Stimulated activated effector memory CD8-positive, alpha-beta T cell treated with anti-CD3 and anti-CD28 coated beads, Interleukin-12 subunit alpha, Interleukin-12 subunit beta, amount 100 ng/mL, for 72 hours (primary cell): ENCODE measurements at regions not wholly inside any gene's neighbourhood (a gene's known extent, or its start where the extent isn't known, plus 50 kb on each side); places are given as distances from the start of the nearest gene placed in this dataset.

Experiments
- ATAC-seq: fragments of 150-1000 bp; cut with Tn5 transposase; 2 replicates; pipeline ENCODE4 v1.10.0; 2021
- DNase-seq, 2 donors: peaks; one replicate each; pipeline ENCODE4 v3.0.0; 2021 to 2022; ENCODE audit warnings: low spot score in 2 of 2
- H3K27ac Mint-ChIP-seq: one replicate; pipeline ENCODE4 v1.8.0; 2022; ENCODE audit warnings: mild to moderate bottlenecking, mixed read lengths
- H3K36me3 Mint-ChIP-seq: one replicate; pipeline ENCODE4 v1.8.0; 2022; ENCODE audit warnings: mild to moderate bottlenecking, mixed read lengths
- H3K4me1 Mint-ChIP-seq: one replicate; pipeline ENCODE4 v1.8.0; 2022; ENCODE audit warnings: mixed read lengths
- H3K4me3 Mint-ChIP-seq: one replicate; pipeline ENCODE4 v1.8.0; 2022; ENCODE audit warnings: mild to moderate bottlenecking, mixed read lengths
- H3K9me3 Mint-ChIP-seq: one replicate; pipeline ENCODE4 v1.8.0; 2022; ENCODE audit warnings: mixed read lengths

DNA sequence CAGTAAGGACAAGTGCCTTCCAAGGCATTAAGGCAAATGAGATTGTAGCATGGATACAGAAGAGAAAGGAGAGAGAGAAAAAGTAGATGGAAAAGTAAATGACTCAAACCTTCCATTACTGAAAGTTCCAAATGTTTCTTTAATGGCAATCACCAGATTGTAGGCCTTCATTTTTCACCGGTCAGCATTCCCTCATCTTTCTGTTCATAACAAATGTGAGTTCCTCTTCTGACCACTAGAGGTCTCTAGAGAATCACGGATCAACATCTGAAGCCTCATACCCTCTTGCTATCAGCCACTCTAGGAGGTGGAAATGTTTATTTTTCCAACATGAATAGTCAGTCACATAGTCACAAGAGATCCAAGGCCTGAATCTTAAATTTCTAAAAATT lies 73.6 kb upstream of the RPS23 start:
- peak; percentile 63 for ATAC-seq
- no peaks in the 10 kb centered on the region for H3K36me3 Mint-ChIP-seq

DNA sequence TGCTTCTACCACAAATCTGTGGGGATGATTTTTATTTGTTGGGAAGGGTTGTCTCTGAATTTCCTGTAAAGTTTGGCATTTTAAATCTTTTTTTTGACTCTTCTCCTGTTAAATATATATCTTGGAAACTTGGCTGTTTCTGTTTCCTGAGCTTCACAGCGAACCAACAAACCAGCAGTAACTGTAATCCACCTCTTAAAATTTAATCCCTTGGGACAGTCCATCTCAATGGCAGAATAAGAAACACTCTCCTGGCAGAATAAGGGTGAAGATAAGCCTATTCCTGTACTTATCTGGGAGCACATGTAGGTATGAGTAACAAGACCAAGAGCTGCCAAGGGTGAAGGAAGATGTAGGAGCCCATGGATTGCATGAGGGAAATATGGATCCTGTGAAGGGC lies 73.1 kb upstream of the RPS23 start:
- no peak for ATAC-seq
- no peak overlapping the region for H3K27ac Mint-ChIP-seq
- no peaks in the 10 kb centered on the region for H3K4me1 Mint-ChIP-seq
- H3K9me3 Mint-ChIP-seq = no peaks in the 10 kb centered on the region
- peak in 1 of 2 donors; percentile 36 for DNase-seq
- H3K36me3 Mint-ChIP-seq = no peaks in the 10 kb centered on the region
- H3K4me3 Mint-ChIP-seq = no peak overlapping the region

More for the DNA sequence above, 73.6 kb upstream of the RPS23 start:
- no peaks in the 10 kb centered on the region for H3K9me3 Mint-ChIP-seq
- no peak overlapping the region for H3K27ac Mint-ChIP-seq
- peak in 1 of 2 donors; percentile 34 for DNase-seq
- no peak overlapping the region for H3K4me3 Mint-ChIP-seq
- H3K4me1 Mint-ChIP-seq = peaks cover 1% of the 10 kb centered on the region

DNA sequence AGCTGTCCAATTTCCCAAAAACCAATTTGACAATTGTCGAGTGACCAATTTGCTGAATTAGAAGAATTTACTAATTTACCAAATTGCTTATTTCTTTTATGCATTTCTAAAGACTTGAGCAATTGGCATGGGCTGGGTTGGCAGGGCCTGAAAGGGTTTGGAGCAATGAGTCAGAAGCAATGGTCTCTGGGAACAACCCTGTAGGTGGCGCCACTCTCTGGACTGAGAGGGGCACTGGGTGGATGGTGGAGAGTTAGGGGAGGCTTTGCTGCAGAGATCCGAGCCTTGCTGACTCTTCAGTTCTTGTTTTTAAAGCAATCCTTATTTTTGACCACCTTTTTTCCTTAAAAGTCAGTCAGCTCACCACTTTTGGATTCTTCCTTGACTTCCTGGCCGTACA lies 71.5 kb upstream of the RPS23 start:
- no peaks in the 10 kb centered on the region for H3K9me3 Mint-ChIP-seq
- no peaks in the 10 kb centered on the region for H3K4me1 Mint-ChIP-seq
- no peaks in the 10 kb centered on the region for H3K36me3 Mint-ChIP-seq
- H3K4me3 Mint-ChIP-seq = no peak overlapping the region
- H3K27ac Mint-ChIP-seq = no peak overlapping the region
- ATAC-seq (peak; percentile 56), DNase-seq (peak in 1 of 2 donors; percentile 68)

DNA sequence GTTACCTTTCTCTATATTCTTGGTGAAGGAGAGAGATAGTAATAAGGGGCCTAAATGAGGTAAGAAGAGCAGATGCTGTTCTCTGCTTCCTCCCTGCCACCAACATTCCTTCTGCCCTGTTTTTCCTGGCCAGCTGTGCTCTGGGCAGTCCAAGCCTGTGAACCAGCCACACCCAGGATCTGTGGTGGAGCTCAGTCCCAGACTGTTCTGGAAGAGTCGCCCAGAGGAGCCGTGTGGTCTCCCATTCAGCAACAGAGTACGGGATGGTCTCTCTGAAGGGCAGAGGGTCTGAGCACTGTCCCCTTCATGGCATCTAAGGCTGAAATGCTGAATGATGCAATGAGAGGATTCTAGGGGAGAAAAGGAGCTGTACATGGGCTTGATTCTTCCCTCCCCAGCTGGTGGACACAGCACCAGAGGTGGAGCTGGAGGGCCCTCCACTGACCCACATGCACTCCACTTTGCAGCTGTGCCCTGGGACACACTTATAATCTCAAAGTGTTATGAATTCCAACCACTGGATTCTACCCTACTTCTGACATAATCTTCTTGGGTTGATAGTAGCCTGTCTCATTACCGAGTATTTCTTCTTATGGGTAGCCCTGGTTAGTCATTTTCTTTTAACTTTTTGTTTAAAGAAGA lies 70.8 kb upstream of the RPS23 start:
- DNase-seq (peak in 1 of 2 donors; percentile 33), ATAC-seq (no peak)
- H3K4me3 Mint-ChIP-seq = no peak overlapping the region
- H3K4me1 Mint-ChIP-seq = no peaks in the 10 kb centered on the region
- H3K27ac Mint-ChIP-seq = no peak overlapping the region
- H3K36me3 Mint-ChIP-seq = no peaks in the 10 kb centered on the region
- no peaks in the 10 kb centered on the region for H3K9me3 Mint-ChIP-seq

DNA sequence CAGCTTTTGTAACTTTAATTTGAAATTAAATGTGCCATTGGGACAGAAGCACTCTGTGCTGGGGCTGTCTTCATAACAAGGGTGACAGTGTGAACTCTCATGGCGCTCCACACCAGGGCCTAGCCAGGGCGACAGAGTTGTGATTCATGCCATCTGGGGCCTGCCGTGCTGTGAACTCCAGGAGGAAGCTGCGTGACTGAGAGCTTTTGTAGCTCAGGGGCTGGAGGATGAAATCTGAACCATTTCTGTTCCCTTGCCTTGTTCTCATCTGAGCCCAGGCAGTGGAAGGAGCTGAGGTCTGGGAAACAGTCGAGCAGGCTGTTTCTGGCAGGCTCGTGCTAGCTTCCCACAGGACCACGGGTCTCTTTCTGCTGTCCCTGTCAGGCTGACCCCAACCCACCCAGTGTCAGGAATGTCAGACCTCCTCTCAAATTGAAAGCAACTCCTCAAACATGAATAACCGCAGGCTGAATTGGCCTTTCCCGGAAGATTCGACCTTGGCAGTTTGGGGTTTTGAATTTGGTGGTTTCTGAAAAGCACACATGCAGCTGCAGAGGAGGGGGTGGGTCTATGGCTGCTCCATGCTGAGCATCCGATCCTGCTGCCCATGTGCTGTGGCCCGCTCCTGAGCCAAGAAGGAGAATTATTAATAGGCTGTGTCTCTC lies 69.2 kb upstream of the RPS23 start:
- H3K36me3 Mint-ChIP-seq = no peaks in the 10 kb centered on the region
- H3K4me1 Mint-ChIP-seq = no peaks in the 10 kb centered on the region
- peak in 1 of 2 donors; percentile 38 for DNase-seq
- no peak overlapping the region for H3K27ac Mint-ChIP-seq
- H3K4me3 Mint-ChIP-seq = no peak overlapping the region
- no peaks in the 10 kb centered on the region for H3K9me3 Mint-ChIP-seq
- ATAC-seq = no peak

DNA sequence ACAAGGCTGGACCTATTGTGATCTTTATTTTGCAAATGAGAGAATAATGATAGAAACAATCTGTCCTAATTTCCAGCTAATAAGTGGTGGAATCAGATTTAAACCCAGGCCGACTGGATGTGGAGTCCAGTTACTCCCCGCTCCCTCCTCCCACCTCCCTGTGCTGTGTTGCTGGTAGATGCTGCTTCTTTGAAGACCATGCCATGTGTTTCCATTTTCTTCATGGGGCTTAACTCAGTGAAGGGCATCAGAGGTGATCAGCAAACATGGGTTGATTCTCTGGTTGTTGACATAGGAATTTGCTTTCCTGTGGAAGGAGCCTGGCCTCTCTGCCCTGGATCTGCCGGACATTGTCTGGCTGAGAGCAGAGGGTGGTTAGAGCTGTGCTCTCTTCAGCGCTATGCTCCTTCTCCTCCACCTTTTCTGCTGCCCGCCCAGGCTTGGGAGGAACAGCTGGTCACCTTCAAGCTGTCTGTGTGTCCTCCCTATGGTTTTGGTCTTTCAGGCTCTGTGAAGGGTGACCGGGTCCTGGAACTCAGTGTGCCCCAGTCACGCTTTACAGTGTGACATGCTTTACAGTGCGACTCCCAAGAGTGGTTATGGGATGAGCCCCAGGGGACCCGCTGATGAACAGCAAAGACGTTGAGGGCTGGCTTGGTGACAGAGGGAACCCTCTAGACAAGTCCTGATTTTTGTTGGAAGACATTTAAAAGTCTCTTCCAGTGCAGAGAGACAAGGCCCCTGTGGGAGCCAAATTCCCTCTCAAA lies 68.4 kb upstream of the RPS23 start:
- DNase-seq (no peak), ATAC-seq (peak; percentile 12)
- no peaks in the 10 kb centered on the region for H3K4me1 Mint-ChIP-seq
- no peaks in the 10 kb centered on the region for H3K9me3 Mint-ChIP-seq
- no peak overlapping the region for H3K4me3 Mint-ChIP-seq
- no peak overlapping the region for H3K27ac Mint-ChIP-seq
- no peaks in the 10 kb centered on the region for H3K36me3 Mint-ChIP-seq

DNA sequence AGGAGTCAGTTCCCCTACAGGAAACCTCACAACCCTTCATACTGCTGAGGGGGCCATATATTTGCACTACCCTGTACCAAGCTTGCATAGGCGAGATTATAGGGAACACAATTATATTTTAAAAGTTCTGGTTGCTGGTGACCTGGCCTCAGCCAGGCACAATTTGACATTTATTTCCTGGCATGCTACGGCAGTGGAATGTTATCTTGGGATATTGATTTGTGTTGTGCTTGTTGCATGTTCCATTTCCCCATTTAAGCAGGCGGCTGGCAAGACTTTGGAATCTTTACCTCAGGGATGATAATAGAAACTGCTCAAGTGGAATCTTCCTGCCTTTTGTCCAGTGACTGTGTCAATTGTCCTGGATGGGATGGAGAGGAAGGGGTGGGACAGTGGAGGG lies 67.0 kb upstream of the RPS23 start:
- H3K27ac Mint-ChIP-seq = no peak overlapping the region
- no peak for DNase-seq
- H3K4me1 Mint-ChIP-seq = no peaks in the 10 kb centered on the region
- no peak overlapping the region for H3K4me3 Mint-ChIP-seq
- no peak for ATAC-seq
- no peaks in the 10 kb centered on the region for H3K9me3 Mint-ChIP-seq
- no peaks in the 10 kb centered on the region for H3K36me3 Mint-ChIP-seq

DNA sequence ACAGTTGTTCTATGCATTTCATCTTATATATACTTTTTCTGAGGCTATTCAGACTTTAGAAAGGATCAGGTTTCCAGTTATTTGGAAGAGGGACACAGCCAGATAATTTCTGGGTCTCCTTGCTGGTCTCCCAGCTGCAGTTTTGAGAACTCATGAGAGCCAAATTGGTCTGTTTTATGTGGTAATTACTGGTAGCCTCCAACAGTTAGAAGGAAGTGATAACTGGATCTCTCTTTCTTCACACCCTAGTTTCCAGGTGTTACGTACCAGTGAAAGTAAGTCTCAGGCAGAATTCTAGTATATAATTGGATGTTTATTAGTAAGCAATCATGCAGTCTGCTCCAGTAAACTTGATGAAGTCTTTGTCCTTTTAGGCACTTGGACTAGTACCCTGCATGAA lies 63.2 kb upstream of the RPS23 start:
- H3K4me3 Mint-ChIP-seq = no peak overlapping the region
- ATAC-seq = no peak
- H3K9me3 Mint-ChIP-seq = no peaks in the 10 kb centered on the region
- H3K4me1 Mint-ChIP-seq = no peaks in the 10 kb centered on the region
- DNase-seq = no peak
- no peaks in the 10 kb centered on the region for H3K36me3 Mint-ChIP-seq
- no peak overlapping the region for H3K27ac Mint-ChIP-seq

DNA sequence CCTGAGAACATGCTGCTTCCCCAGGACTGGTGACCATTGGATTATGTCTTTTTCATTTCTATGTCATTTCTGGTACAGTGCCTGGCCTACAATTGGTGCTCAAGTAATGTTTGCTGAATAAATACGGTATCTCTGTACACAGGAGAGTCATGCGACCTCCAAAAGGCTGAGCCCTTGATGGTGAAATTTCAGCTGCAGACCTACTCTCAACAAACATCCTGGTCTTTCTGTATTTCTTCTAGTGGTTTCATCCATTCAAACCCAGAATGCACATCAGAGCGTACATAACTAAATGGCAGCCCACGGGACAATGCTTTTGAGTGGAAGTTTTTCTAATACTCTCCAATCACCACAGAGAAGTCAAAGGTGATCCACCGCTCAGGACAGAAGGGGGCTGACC lies 62.6 kb upstream of the RPS23 start:
- Mint-ChIP-seq H3K4me1 (no peaks in the 10 kb centered on the region), H3K36me3 (no peaks in the 10 kb centered on the region), H3K9me3 (no peaks in the 10 kb centered on the region), H3K4me3 (no peak overlapping the region), H3K27ac (no peak overlapping the region)
- ATAC-seq (no peak), DNase-seq (no peak)

DNA sequence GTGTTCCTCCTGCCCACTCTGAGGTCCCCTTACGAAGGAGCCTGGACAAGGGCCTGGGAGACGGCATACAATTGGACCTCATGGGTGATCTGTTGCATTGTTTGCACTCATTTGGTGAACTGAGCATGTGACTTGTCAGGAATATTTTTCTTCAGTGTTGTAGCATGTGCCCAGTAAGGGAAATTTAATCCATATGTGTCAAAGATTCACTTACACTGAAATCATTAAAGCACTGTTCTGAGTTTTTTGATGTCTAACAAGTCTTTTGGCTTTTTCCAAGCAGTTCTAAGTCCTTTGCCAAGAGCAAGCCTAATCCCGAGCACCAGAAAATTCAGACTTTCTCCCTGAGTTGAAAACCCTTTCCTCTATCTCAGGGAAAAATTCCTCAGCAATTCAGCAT lies 61.6 kb upstream of the RPS23 start:
- Mint-ChIP-seq H3K36me3 (no peaks in the 10 kb centered on the region), H3K4me1 (no peaks in the 10 kb centered on the region), H3K9me3 (no peaks in the 10 kb centered on the region), H3K4me3 (no peak overlapping the region), H3K27ac (no peak overlapping the region)
- ATAC-seq (no peak), DNase-seq (no peak)

DNA sequence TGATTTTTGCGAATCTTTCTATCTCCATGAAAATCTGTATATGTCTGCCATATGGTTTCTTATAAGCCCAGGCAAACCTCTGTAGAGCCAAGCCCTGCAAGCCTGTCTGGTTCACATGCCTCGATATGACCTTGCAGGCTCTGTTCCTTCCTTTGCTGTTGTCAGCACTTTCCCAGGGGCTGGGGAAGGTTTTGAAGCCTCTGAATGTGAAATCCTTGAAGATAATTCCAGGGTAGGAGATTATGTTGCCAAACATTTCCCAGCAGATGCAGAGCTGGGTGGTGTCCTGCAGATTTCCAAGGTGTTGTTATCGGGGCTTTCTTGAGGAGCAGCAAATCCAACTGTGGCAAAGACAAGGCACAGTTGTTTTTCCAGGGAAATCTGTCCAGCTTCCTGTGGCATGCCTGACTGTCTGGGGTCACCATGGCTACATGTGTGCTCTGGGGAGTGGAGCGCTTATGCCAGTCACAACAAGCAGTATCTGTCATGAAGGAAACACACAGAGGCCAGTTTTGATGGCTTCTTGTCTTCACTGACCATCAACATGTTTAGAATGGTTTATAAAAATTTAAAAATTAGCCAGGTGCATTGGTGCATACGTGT lies 60.7 kb upstream of the RPS23 start:
- ATAC-seq = no peak
- H3K9me3 Mint-ChIP-seq = no peaks in the 10 kb centered on the region
- H3K4me1 Mint-ChIP-seq = no peaks in the 10 kb centered on the region
- DNase-seq = no peak
- H3K36me3 Mint-ChIP-seq = no peaks in the 10 kb centered on the region
- H3K4me3 Mint-ChIP-seq = no peak overlapping the region
- no peak overlapping the region for H3K27ac Mint-ChIP-seq

DNA sequence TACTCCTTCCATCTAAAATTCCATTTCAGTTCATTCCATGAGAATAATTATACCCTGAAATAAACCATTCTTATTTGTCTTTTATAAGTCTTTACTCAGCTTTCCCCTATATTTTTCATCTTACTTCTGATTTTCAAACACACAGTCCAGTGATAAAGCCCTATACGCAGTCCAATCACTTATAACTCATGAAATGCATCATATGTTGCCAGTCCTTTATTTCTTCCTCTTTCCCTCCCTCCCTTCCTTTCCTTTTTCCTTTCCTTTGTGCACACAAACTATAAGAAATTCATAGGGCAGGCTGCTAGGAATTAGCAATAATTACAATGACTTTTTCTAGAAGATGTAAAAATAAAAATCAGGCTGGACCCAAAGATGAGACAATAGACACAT lies 58.8 kb upstream of the RPS23 start:
- no peak overlapping the region for H3K4me3 Mint-ChIP-seq
- no peak overlapping the region for H3K27ac Mint-ChIP-seq
- no peaks in the 10 kb centered on the region for H3K9me3 Mint-ChIP-seq
- ATAC-seq (no peak), DNase-seq (no peak)
- no peaks in the 10 kb centered on the region for H3K36me3 Mint-ChIP-seq
- no peaks in the 10 kb centered on the region for H3K4me1 Mint-ChIP-seq

DNA sequence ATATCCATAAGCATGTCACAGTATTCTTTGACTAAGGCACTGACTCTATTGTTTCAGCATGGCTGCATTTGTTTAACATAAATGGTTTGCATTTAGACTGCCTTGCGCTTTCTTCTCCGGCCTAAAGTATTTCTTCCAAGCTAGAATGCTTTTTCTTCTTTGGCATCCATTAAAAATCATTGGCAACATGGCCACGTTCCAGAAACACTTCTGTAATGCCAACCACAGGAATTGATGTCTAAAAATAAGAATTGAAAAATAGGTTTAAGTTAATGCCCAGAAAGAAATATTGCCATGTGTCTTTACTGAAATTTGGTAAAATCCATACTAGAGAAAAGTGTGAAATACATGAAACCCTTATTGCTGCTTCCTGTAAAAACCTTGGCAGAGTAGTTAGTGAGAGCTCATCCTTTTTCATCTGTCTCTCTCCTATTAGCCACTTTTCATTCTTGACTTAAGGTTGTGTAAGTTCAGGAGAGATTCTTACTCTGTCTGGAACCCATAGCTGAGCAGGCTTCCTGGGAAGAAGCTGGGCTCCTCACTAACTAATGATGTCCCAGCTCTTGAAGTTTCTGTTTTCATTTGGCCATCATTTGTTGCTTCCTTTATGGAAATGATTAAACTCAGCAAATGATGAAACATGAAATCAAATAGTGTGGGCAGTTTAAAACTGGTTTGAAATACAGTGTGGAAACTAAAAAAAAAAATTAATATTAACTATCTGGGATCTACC lies 58.2 kb upstream of the RPS23 start:
- no peak overlapping the region for H3K4me3 Mint-ChIP-seq
- no peak for ATAC-seq
- no peaks in the 10 kb centered on the region for H3K4me1 Mint-ChIP-seq
- no peak for DNase-seq
- no peaks in the 10 kb centered on the region for H3K36me3 Mint-ChIP-seq
- H3K27ac Mint-ChIP-seq = no peak overlapping the region
- no peaks in the 10 kb centered on the region for H3K9me3 Mint-ChIP-seq

DNA sequence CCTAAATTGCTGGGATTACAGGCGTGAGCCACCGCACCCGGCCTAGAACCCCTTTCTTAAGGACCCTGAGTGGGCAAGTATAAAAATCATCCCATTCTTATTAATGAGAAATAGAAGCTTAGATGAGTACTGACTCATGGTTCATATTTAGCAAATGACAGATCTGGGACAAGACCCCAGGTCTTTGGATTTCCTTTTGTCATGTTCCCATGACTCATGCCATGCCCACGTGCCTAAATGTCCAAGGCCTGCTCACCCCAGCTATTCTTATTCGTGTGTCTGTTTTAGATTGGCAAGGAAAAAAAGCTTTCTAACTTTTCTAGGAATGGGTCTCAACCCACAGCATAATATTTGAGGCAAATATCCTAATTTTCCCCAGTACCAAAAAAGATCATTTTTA lies 57.7 kb upstream of the RPS23 start:
- ATAC-seq (no peak), DNase-seq (no peak)
- Mint-ChIP-seq H3K36me3 (no peaks in the 10 kb centered on the region), H3K4me3 (no peak overlapping the region), H3K4me1 (no peaks in the 10 kb centered on the region), H3K27ac (no peak overlapping the region), H3K9me3 (no peaks in the 10 kb centered on the region)

DNA sequence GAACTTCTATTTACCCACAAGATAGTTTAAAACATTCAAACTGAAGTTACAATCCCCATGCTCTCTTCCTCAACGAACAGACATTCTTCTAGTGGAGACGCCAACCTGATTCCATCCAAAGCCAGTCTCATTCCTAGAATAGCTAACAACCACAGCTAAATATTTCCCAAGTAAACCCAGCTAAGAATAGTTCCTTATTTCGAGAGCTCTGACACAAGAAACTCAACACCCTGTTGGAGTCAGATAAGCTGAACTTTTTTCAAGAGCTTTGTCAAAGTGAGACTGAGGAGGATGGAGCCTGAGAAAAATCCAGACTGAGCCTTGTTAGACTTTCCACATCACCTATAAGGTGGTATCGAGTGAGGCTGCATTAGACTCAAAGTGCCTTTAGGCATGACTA lies 56.7 kb upstream of the RPS23 start:
- DNase-seq (no peak), ATAC-seq (no peak)
- Mint-ChIP-seq H3K4me1 (no peaks in the 10 kb centered on the region), H3K36me3 (no peaks in the 10 kb centered on the region), H3K9me3 (no peaks in the 10 kb centered on the region), H3K4me3 (no peak overlapping the region), H3K27ac (no peak overlapping the region)
